DOHH2 (cell line): ENCODE measurements at regions not wholly inside any gene's neighbourhood (a gene's known extent, or its start where the extent isn't known, plus 50 kb on each side); places are given as distances from the start of the nearest gene placed in this dataset.

Source experiments
- CTCF ChIP-seq: fragments of 200-600 bp; sonication (generic); IDR thresholded peaks from one replicate; pipeline ENCODE4 v1.5.1; 2014; ENCODE audit warnings: antibody characterized with exemption, mild to moderate bottlenecking, low read depth, low read length; ENCODE audit not compliant: poor library complexity, severe bottlenecking
- EZH2phosphoT487 ChIP-seq: fragments of 200-600 bp; sonication (generic); IDR thresholded peaks from 2 replicates; pipeline ENCODE4 v1.6.1; 2017; ENCODE audit warnings: borderline replicate concordance, mild to moderate bottlenecking, antibody characterized with exemption, low read length, moderate library complexity, mixed read lengths

- TF ChIP-seq CTCF, result no peak
- no peak for TF ChIP-seq EZH2phosphoT487
Observed at GRCh38 chr2:176681584-176682115, 412.4 kb downstream of the MTX2 start.
